ENCODE measurements at regions not wholly inside any gene's neighbourhood (a gene's known extent, or its start where the extent isn't known, plus 50 kb on each side); places are given as distances from the start of the nearest gene placed in this dataset.

GRCh38 chr2:153420394-153420793 lies 58.2 kb downstream of the RPRM start:
- no peak for DNase-seq (ENCODE audit: low read depth, low spot score)

GRCh38 chr2:153417077-153417476 lies 61.5 kb downstream of the RPRM start:
- DNase-seq (ENCODE audit: low read depth, low spot score): no peak

DNA sequence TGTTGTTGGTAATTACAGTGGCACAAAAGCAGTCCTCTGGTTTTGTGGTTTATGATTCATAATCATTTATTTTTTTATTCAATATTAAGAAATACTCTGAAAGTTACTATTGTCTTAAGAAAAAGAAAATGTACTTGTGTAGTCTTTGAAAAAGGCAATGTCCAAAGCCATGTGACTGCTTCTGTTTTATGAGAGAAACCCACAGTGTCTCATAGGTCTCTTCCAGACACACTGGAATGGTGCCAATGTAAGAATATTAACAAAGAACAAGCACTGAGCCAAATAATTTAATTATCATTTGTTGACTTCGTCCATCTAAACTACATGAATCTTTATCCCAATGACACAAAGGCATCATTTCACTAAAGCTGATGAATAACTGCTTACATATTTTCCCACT lies 62.5 kb downstream of the RPRM start:
- DNase-seq (ENCODE audit: low read depth, low spot score): no peak

- no peak for DNase-seq (ENCODE audit: low read depth, low spot score)
Measured at GRCh38 chr2:153408710-153409385, 69.7 kb downstream of the RPRM start.

GRCh38 chr2:153405196-153405595 lies 73.4 kb downstream of the RPRM start:
- no peak for DNase-seq (ENCODE audit: low read depth, low spot score)

DNA sequence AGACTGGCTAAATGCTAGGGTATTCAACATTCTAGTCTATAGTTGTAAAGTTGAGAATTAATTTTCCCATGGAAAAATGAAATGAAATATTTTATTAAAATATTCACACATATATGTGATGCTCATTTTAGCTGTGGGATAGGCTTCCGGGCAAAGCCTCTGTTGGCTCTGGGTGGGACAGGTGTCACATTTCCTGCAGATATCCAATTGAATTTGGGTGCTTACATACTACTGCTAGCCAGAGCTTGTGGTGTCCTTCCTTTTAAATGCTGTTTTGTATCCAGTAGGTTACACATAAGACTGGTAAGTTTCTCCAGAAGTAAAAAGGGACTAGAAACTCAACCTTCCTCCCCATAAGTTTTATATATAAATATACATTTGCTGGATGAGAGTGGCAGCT lies 73.8 kb downstream of the RPRM start:
- no peak for DNase-seq (ENCODE audit: low read depth, low spot score)

DNA sequence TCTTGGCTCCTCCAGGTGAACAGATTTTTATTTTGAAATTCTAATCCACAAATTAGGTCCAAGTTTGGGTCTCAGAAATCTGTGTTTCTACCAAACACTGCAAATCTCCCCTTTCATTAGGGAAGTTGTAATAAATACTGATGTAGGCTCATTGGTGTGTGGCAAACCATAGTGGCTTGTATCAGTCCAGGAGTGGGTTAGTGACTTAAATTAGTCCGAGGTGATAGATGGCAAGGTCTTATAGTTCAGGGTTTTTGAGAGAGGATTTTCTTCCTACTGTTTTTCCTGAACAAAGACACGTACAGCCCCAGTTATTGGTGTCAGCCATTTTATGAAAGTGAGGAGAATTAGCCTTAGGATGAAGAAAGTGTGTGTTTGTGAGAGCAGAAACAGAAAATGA lies 74.6 kb downstream of the RPRM start:
- no peak for DNase-seq (ENCODE audit: low read depth, low spot score)

- peak; percentile 48 for DNase-seq (ENCODE audit: low read depth, low spot score)
Measured at GRCh38 chr2:153403352-153403751, 75.2 kb downstream of the RPRM start.

DNA sequence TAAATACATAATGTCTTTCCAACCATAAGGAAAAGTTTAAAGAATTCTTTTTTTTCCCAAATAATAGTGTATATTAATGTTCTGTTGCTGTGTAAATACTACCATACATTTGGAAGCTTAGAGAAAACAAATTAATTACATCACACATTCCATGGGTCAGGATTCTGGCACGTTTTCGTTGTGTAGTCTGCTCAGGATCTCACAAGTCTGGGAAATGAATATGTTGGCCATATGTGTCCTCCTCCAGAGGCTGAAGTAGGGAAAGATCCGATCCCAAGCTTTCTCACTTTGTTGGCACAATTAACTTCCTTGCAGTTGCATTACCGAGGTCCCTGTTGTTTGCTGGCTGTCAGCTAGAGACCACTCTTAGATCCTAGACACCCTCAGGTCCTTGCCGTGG lies 83.9 kb downstream of the RPRM start:
- DNase-seq (ENCODE audit: low read depth, low spot score): no peak

GRCh38 chr2:153394247-153394646 lies 84.3 kb downstream of the RPRM start:
- no peak for DNase-seq (ENCODE audit: low read depth, low spot score)

GRCh38 chr2:153393518-153393917 lies 85.0 kb downstream of the RPRM start:
- no peak for DNase-seq (ENCODE audit: low read depth, low spot score)

DNA sequence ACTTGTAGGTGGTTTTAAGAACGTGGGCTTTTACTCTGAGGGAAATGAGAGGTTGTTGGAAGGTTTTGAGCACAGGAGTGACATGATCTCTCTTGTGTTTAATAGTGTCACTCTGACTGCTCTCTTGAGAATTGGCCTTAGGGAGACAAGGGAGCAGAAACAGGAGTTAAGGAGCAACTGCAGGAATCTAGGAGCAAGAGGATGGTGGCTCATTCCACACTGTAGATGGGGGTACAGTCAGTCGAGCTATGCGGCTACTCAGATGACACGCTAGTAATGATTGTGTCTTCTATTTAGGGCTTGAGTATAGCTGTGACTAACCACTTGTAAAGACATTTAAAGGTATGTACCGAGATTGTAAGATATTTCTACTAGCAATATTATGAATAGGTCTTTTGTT lies 87.4 kb downstream of the RPRM start:
- no peak for DNase-seq (ENCODE audit: low read depth, low spot score)

- DNase-seq (ENCODE audit: low read depth, low spot score): no peak
Measured at GRCh38 chr2:153388246-153388645, 90.3 kb downstream of the RPRM start.

GRCh38 chr2:153387203-153387602 lies 91.4 kb downstream of the RPRM start:
- DNase-seq (ENCODE audit: low read depth, low spot score): no peak

DNA sequence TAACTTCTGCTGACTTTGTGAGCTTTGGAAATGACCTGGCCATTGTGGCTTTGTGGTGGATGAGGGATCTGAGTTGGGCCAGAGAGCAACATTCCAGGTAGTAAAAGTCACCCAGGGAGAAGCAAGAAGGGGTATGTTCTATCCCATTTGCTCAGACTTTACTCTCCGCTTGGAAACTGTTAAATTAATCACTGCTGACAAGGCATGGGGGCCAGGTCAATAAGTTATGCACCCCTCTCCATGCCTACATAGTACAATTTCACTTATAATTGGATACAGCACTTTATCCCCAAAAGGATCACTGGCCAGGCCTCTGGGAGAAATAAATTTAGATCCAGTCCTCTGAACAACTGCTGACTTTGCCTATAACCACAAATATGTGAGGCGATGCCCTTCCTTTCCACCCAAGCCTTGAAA lies 92.1 kb downstream of the RPRM start:
- DNase-seq (ENCODE audit: low read depth, low spot score): no peak

DNA sequence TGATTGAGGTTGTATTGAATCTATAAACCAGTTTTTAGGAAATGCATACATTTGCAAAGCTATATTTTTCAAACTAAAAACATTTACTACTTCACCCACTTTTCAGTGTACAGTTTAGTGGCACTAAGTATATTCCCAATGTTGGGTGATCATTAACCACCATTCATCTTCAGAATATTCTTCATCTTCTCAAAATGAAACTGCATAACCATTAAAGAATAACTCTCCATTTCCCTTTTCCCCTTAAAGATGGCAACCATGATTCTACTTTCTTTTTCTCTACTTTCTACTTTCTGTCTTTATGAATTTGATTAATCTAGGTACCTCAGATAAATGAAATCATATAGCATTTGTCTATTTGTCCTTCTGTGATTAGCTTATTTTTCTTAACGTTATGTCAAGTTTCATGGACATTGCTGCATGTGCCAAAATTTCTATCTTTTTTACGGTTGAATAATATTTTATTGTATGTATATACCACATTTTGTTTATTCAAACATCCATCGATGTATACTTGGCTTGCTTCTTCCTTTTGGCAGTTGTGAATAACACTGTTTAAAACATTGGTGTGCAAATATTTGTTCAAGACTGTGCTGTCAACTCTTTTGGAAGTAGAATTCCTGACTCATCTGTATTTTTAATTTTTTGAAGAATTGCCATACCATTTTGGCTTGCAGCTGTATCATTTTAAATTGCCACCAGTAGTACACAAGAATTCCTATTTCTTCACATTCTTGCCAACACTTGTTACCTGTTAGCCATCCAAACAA lies 104.9 kb downstream of the RPRM start:
- no peak for DNase-seq (ENCODE audit: low read depth, low spot score)

GRCh38 chr2:153360239-153360638 lies 118.3 kb downstream of the RPRM start:
- peak; percentile 43 for DNase-seq (ENCODE audit: low read depth, low spot score)

- no peak for DNase-seq (ENCODE audit: low read depth, low spot score)
Measured at GRCh38 chr2:153354377-153354776, 124.2 kb downstream of the RPRM start.

DNA sequence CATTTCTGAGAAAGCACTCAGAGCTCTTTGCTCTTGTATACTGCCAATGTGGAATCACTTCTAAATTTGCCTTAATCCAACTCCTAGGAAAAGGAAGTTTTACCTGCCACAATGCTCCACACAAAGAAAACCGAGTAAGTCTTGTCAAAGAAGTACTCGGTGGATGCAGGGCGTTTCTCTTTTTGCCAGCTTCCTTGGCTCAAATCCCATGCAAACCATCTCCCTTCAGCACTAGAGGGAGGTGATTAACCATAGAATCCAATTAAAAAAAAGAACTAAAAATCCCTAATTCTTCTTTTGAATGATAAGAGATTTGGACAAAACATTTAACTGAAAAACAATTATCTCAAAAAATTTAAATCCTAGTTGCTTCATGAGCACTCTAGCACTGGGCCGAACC lies 129.0 kb downstream of the RPRM start:
- no peak for DNase-seq (ENCODE audit: low read depth, low spot score)

- no peak for DNase-seq (ENCODE audit: low read depth, low spot score)
Measured at GRCh38 chr2:153347818-153348495, 130.6 kb downstream of the RPRM start.

- no peak for DNase-seq (ENCODE audit: low read depth, low spot score)
Measured at GRCh38 chr2:153320879-153321278, 157.7 kb downstream of the RPRM start.

GRCh38 chr2:153311432-153311831 lies 167.1 kb downstream of the RPRM start:
- DNase-seq (ENCODE audit: low read depth, low spot score): no peak

- no peak for DNase-seq (ENCODE audit: low read depth, low spot score)
Measured at GRCh38 chr2:153308466-153308865, 170.1 kb downstream of the RPRM start.
